GM18909 (cell line): ENCODE measurements at regions not wholly inside any gene's neighbourhood (a gene's known extent, or its start where the extent isn't known, plus 50 kb on each side); places are given as distances from the start of the nearest gene placed in this dataset.

Experiments
- ATAC-seq: cut with Tn5 transposase; IDR thresholded peaks from one replicate; pipeline ENCODE4 v1.9.1; 2021; ENCODE audit warnings: mild to moderate bottlenecking; ENCODE audit not compliant: unreplicated experiment, poor library complexity

DNA sequence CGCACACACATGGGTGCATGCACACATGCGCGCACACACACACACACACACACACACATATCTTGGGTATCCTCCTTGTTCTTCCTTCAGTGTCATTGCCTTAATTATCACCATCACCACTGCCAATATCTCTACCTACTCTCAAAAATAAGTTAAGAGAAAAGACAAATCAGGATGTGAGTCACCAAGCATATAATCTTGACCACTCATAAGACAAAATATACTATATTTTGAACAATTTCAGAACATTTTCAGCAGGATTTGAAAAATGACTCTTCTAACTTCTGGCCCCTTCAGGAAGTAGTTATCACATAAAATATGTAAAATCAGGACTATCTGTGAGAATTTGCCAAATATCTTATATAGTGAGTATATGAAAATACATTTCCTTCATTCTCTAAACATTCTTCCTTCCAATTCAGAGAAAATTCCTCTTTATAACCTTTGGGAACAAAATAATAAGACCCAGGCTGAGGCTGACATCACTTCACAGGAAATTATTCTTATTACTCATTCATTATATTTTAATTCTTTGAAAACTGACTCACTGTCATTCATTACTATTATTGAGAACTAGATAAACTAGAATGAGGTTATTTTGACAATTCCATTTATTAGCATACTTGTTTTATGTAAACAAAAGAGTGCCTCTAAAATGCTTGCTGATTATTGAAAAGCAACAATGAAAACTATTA lies 772.0 kb upstream of the ACO1 start:
- ATAC-seq = no peak

DNA sequence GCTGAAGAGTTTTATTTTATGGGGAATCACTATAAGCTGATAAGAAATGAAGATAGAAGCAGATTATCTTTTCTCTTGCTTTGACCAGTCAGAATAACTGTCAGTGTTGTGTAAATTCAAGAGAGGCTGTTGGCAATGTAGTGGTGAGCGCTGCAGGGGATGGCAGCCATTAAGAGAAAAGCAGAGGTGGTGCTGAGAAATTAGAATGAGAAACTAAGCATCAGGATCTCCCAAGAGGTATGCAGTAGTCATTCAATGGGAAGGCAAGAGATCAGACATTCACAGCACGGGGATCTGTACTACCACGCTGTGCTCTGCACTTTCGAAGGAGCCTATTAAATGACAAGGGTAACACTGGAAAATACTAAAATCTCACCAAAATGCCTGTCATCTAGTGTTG lies 768.5 kb upstream of the ACO1 start:
- ATAC-seq = no peak

DNA sequence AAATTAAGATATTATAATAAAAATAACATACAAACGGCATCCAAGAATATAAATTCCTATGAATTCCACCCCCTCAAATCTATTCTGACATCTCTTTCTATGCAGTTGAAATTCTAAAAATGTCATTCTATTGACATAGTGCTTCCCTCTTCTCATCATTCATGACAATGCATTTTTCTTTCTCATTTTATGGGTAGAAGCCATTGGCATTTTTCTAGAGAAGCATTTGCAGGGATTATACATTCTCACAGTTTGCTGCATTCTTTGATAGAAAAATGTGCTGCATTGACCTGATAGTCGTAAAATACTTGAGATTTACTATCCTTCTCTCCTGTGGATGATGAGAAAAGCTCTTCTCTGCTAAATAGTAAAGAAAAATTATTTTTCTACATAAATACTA lies 760.9 kb upstream of the ACO1 start:
- no peak for ATAC-seq

DNA sequence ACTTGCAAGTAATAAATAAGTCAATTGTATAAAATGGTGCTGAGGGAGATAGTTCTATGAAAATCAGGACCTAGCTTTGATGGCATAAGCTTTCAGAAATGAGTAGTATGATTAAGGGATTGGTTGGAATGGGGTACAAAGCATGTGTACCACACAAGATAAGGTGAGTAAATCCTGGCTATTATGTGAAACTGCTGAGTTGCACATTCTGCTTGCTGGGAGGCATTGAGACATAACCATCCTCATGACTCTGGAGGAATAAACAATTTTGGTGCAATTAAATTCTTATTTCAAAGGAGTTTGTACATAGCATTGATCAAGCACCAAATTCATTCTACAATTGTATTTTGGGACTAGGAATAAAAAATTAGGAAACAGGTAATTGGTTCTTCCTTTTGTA lies 755.2 kb upstream of the ACO1 start:
- ATAC-seq = no peak

DNA sequence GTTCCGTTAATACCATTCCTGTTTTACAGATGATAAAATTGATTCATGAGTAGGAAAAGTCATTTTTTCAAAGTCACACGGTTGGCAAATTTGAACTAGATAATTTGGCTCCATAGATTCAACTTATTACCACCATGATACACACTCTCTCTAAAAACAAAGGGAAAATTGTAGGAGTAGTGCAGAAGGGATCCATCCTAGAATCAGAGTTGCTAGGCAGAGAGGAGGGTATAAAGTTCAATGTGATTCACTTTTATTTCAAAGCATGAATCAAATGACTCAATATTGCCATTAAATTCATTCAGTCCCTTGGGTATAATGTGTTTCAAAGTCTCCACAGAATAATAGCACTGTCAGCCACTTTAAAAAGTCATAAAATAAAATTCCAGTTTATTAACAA lies 747.2 kb upstream of the ACO1 start:
- no peak for ATAC-seq

DNA sequence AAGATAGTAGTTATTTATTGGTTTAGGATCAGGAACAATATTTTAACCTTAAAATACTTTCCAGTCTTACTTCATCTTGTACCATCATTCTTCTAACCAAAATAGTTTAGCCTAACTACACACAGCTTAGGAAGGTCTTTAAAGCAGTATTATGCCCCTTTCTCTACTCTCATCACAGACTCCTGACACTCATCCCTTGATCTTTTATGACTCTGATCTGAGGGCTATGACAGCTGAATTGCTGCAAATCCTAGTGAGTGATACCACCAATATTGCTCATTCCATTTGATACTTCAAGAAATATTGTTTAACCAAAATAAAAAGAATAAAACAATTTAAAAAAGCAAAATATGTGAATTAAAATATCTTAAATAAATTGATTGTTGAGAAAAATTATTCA lies 746.6 kb upstream of the ACO1 start:
- ATAC-seq = no peak

DNA sequence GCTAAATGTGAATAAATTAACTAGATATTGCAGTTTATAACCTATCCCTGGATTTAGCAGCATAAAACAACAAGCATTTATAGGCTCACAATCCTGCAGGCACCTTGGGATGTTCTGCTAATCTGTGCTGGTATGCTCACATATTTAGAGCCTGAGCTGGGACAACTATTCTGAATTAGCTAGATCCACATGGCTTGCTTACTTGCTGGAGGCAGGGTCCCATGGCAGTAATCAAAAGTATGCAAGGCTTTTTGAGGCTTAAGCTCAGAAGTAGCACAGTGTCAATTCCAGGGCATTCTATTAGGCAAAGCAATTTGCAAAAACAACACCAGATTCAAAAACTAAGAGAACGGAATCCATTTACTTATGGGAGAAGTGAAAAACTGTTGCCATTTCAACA lies 745.0 kb upstream of the ACO1 start:
- no peak for ATAC-seq

DNA sequence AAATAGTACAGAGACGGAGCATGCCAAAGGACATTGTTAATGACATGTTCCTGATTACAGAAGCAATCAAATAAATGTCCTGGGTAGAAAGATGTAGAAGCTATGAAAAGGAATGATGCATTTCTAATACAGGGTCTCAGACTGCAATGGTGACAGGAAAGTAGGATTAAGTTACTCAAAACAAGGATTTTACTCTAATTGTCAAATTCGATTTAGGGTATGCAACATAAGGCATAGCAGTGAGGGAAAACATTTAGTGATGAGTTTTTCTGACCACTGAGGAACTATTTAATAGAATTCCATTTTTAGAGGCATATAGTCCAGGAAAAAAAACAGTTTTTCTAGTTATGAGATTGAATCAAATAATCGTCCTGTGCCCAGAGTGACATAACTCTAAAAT lies 715.1 kb upstream of the ACO1 start:
- no peak for ATAC-seq

DNA sequence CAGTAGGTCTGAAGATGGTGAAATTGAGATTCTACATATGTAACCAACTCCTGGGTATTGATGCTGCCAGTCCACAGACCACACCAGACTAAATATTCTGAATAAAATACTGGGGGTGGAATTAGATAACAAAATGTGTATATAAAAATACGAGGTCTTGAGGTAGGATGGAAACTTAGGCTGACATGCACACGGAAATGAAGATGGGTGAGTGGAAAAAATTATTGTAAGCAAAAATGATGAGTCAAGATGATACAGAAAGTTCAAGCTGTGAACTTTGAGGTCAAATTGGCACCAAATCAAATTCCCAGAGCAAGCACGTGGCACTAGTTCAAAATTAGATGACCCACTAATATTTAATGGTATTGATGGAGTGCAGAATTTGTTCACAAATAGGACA lies 713.4 kb upstream of the ACO1 start:
- ATAC-seq = peak; percentile 41

DNA sequence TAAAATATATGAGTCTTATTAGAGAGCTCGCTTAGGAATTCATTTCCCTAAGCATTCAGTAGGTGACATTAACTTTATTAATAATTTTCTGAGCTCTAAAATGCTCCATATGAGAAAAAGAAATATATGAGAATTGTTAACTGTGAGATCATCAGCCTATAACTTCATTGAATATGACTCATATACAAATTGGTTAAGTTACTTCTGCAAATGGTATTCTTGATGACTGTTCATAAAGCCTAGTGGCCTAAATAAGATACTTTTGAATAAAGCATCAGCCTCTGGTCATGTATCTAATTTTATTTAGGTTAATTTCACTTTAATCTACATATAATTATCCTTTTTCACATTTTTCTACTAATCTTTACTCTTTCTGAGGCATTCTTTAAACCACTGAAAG lies 710.2 kb upstream of the ACO1 start:
- ATAC-seq = no peak

DNA sequence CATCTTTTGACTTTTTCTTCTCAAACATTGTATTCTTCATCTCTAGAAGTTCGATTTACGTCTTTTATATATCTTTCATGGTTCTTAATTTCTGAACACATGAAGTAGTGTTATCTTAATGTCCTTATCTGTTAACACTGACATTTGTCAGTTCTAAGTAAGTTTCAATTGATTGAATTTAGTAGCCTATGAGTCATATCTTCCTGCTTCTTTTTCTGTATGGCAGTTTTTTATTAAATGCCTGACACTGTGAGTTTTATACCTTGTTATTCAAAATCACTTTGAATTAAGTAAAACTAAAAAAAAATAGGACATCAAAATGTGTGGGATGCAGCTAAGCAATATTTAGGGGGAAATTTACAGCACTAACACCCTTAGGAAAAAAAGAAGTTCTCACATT lies 707.0 kb upstream of the ACO1 start:
- ATAC-seq = no peak

DNA sequence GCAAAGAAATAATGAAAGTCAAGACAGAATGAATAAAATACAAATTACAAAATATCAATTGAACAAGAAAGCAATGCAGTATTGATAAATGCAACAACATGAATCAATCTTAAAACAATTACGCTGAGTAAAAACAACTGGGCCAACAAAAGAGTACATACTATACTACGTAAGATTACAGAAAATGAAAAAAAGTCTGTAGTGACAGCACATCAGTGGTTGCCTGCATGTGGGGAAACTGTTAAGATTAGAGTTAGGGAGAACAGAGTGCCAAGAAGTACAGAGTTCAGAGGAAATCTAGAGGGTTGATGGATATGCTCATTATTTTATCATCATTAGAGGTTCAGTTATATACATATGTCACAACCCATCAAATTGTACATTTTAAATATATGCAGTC lies 706.6 kb upstream of the ACO1 start:
- ATAC-seq = no peak

DNA sequence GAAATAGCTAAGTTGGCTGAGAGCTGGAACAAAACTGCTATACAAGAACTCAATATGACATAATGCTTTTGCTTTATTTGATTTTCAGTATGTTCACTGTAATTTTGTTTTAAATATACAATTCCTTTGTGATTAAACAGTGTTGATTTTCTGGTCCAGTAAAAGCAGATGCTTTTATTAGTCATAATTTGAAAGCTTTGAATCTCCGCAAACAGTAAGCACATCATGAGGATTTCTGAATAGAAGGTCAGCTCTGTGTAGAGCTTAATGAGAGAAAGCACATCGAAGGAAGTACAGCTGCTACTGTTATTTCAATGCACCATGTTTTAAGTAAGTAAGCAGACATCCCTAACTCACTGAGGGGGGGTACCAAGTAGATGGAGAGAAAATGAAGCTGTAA lies 701.3 kb upstream of the ACO1 start:
- no peak for ATAC-seq

DNA sequence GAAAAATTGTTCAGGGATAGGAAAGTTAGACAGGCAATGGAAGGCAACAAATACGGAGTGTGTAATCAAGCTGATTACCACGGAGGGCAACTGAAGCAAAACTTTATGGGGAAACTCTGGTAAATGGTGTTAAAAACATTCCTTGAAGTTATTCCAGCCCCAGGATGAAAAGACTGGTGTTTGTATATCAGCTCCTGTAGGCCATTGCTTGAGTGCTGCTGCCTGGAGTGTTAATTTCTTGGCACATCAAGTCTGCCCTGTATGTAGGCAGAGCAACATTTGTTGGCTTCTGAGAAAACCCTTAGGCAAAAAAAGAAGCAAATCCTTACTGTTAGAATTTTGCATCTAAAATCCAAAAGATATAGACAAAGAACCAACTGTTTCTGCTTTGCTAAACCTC lies 686.5 kb upstream of the ACO1 start:
- ATAC-seq = no peak

DNA sequence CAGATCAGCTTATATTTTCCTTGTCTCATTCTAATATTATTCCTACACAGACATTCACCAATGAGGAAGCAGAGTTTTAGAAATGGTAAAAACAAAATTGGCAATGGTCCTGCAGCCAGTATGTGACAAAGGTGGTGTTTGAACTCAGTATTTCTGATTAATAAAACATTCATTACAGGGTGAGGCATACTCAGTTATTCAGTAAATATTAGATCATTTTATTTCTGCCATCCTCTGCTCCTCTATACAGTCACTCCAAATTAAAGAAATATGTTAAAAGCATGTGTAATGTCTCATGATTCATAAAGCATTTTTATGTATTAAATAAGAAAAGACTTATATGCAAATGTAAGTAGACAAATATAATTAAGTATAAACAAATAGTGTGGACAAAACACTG lies 684.6 kb upstream of the ACO1 start:
- no peak for ATAC-seq

DNA sequence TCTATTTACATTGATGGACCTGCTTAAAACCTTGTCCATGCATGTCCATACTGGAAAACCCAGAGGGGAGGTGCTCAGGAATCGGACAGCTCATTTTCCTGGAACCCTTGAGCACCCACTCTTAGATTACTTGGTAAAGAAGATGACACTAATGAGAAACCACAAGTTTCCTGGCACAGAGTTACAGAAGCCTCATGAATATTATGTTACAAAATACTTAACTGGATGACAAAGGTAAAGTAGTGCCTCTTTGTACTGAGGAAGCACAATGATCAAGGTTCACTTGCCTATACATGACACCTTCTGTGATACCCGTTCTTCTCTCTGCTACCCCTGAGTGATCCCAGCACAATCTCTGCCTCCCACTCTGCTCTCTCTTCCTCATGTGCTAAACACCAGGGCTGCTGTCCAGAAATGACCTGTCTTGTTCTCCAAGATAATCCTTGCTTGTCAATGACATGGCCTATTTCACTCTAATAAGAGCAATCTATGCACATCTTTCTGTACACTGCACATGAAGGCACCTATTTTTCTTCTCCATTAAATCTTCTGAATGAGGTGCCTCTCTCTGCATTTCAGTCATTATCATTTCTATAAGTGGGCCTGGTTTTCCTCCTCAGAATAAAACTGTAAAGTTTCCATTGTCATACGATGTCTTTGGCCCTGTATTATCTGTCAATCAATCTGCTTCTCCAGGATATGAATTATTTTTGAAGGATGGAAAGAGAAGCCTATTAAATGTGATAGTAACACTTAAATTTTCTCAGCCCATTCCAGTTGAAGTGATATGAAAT lies 684.0 kb upstream of the ACO1 start:
- ATAC-seq = no peak

DNA sequence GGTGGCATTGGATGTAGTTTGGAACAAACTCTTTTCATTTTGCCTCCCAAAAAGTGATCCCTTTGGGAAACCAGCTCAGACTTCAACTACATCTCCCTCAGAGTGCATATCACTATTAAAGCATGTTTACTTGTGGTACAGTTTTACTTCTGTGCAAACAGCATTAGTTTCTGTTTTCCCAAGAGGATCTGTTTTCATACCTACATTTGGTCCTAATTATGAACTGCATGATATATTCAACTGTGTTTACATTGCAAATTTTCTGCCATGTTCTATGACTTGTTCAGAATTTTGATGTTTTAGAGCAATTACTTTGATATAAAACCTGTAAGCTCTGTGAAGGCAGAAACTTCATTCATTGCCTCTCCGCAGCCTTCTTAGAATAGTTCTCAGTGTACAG lies 681.5 kb upstream of the ACO1 start:
- no peak for ATAC-seq

DNA sequence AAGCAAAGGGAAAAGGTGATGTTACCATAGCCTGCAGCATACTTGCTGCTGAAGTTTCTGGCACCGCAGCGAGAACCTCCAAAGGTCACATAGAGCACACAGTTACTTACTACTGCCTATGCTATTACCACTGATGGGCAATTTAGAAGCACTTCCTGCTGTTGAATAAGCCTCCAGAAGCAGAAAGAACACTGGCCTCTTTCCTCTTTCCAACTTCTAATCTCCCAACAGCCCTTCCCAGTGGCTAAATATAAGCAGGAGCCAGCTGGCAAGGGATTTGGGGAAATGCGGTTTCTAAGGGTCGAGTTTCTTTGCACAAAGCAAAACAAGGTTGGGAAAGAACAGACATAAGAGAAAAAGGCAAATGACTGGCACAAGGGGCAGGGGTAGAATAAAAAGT lies 669.2 kb upstream of the ACO1 start:
- no peak for ATAC-seq

DNA sequence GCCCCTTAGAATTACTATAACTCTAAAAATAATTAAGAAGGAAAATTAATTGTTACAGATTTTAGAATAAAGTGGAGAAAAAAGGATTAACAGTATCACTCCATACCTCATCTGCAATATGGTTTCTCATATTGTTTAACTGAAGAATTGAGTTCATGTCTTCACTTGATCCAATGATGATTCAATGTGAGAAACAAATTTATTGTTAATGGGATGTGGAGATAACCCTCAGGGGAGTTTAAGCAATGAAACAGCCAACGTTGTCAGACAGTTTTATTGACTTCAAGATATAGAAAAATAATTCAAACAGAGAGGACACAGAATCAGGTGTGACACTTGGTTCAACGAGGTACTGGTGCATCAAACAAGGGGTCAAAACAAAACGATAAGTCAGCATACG lies 665.2 kb upstream of the ACO1 start:
- no peak for ATAC-seq

DNA sequence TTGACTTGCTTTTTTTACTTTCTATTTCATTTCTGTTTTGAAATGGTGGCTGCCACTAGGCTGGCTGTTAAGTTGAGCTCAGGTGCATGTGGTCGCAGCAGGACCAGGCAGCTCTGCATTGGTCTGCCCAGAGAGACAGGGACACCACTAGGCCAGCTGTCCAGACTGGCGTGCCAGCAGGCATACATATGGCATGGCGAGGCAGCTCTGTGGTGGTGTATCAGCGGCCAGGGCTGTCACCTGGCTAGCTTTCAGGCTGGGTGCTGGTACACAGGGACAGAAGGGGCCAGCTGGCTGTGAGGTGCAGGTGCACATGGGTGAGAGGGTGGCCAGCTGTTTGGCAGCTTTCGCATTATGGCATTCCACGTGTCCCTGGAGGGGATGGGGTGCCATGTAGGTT lies 654.0 kb upstream of the ACO1 start:
- no peak for ATAC-seq

DNA sequence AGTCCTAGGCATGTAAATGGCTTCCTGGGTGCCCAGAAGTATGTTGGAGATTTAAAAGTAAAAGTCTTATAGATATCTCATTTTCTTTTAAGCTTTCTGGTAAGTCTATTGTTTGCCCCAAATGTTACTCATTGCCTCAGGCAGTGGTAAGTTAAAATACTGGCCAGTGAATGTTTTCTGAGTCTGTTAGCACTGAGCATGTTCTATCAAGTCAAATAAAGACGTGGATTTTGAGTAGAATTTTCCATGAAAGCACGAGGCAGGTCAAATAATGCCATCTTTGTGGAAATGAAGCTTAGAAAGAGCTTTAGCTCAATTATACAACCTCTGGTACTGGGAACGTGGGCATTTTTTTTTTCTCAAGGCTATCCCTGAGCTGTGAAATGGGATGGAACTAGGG lies 651.3 kb upstream of the ACO1 start:
- no peak for ATAC-seq

DNA sequence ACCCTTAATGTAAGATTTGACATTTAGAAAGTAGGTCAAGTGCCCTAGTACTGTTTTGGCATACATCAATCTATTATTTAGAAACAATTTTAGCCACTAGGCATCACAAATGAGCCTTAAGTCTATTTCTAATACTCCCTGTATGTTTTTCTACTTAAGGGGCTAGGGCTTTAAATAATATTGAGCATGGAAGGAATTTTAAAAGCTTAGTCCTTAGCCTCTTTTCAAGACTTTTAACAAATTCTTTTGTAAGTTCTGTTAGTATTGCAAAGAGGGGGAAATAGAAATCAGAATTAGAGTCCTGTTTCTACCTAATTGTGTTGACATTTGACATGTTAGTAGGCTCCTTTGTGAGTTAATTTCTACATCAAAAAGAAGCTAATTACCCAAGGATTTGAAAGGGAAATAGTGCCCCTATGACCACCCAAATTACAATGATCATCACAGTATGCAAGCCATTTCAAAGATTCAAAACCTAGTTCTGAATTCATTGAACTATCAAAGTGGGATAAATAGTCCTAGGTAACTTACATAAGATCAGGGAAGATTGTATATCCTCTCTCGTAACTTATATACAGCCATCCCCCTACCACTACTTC lies 647.8 kb upstream of the ACO1 start:
- ATAC-seq = no peak
